ENCODE measurements at regions not wholly inside any gene's neighbourhood (a gene's known extent, or its start where the extent isn't known, plus 50 kb on each side); places are given as distances from the start of the nearest gene placed in this dataset.

DNA sequence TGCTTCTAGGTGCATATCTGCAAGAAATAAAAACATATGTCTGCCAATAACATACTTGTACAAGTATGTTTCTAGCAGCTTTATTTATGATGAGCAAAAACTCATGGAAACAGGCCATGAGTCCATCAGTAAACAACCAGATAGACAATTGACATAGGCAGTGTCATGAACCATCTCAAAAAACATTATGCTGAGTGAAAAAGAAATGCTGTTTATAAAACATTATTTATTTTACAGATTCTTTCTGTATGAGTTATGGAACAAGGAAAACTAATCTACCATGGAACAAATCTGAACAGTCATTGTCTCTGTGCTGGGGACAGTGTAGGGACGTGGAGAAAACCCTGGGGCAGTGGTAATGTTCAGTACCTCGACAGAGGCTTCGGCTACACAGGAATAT lies 283.9 kb downstream of the UQCRFS1 start:
- no peak for DNase-seq

DNA sequence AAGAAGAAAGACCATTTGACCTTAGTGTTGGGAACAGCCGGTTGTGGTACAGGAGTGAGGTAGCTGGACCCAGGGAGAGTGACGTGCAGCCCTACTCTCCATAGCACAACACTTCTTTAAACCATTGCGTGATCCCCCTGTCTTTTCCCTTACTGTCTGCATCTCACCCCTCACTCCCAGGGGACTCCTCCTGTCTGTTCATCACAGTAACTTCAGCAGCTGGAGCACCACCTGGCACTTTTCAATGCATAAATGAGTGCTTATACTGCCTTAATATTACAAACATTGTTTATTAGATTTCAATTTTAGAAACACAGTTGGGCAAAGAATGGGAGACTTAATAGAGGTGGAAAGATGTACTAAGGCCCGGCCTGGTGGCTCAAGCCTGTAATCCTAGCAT lies 285.5 kb downstream of the UQCRFS1 start:
- no peak for DNase-seq

DNA sequence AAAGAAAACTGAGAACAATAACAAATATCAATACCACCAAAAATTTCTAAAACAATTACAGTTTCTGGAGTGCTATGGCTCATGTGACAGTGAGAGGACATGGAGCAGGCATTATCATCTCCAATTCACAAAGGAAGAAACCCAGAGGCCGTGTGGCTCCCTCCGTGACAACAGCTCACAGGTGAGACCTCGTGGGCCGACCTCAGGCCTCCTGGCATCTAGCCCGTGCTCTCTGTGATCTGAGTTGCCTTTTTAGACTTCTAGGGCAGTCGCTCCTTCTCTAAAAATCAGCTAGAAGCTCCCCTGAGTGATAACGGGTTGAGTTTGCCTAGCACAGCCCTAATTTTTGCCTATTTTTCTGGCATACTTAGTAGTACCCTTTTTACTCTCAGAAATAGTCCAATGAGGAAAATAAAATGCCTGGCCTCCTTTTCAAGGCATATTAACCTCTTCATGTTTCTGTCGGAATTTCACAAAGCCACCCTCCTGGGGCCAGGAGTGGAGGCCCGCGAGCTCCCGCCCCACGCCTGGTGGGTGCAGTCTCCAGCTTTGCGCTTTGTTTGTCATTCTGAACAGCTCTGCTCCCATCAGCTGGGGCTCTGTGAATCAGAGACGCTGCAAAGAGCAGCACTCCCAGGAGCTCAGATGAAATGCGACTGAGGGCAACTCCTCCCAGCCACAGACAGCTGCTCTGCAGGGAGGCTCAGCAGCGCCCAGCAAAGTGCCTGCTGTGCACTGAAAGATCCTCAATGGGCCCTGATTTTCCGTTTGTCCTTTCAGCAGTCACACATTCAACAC lies 292.5 kb downstream of the UQCRFS1 start:
- DNase-seq, result no peak

DNA sequence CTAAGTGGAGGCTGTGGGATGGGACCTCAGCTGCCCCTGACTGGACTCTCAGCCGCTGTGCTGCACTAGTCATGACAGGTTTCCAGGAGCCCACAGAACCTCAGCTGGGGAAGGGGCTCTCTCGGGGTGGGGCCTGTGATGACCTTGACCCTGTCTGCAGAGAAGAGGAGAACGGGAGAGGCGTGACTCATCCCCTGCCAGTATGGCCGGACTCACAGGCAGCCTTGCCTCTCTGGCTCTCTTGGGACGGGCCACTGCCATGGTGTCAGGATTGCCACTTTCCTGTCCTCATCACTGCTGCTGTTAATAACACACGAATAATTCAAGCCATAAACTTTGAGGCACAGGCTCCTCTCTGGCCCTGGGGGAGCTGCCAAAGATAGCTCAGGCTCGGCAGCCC lies 295.3 kb downstream of the UQCRFS1 start:
- no peak for DNase-seq

DNA sequence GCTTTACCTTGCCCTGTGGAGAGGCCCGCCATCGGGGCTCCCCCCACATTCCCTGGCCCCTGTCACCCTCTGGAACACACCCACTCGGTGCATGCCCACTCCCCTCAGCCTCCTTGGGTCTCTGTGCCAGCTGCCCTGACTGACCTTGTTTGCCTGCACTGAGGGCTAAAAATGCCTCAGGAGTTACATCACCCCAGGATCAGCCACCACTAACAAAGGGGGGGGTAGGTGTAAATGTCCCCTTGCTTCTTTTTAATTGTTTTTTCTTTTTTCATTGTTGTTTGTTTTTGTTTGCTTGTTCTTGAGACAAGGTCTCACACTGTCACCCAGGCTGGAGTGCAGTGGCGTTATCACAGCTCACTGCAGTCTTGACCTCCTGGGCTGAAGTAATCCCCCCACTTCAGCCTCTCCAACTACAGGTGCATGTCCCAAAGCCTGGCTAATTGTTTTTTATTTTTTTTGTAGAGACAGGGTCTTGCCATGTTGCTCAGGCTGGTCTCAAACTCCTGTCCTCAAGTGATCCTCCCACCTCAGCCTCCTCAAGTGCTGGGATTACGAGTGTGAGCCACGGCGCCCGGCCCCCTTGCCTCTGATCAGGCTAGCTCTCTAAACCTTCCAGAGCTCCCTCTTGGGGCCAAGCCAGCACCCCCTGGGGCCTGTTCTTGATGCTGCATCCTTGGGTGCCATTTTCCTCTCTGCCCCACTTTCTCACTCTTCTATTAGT lies 297.1 kb downstream of the UQCRFS1 start:
- DNase-seq, result no peak

DNA sequence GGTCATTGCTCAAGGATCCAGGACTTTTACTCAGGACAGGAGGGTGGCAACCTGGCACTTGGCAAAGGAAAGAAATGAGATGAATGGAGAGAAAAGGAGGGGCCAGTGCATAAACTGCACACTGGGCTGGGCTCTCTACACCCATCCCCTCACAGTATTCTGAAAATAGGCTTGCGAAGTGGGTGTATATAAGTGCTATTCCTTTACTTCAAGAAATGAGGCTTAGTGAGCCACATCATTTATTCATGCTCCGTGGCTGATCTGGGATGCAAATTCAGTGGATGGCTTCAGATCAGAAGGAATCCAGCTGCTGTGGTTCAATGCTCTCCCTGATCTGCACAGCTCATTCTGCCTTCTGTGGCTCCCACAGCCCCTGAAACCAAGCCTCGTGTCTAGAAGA lies 297.7 kb downstream of the UQCRFS1 start:
- DNase-seq, result no peak

DNA sequence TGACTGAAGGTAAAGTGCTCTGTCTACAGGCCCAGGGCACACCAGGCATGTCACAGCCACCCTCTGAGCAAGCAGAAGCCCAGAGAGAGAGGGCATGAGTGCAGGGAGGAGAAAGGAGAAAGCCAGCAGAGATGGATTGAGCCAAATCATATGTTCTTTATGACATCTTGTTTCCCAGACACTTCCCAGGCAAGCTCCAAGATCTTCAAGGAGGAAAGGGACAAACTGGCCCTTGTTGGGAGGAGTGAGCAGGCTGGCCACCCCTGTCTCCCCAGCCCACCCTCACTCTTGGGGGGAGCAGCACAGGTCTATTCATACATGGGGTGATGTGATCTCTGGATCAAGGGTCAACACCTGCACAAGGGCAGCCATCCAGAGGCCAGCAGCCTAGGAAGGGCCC lies 298.8 kb downstream of the UQCRFS1 start:
- no peak for DNase-seq

DNA sequence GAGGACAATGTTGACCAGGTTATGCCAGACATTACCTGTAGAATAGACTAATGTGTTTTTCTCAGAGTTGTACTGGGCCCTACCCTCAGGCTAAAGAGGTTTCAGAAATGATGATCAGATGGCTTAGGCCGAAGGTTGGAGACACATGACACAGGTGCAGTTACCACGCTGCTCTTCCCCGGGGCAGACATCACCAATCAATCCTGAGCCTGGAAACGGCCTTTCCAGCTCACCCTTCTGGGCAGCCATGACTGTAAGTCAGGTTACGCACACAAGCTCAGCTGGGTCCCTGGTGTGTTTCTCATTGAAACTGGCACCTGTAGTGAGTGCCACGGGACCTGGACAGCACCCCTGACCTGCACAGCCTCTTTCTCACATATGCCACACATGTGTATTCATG lies 299.3 kb downstream of the UQCRFS1 start:
- no peak for DNase-seq

DNA sequence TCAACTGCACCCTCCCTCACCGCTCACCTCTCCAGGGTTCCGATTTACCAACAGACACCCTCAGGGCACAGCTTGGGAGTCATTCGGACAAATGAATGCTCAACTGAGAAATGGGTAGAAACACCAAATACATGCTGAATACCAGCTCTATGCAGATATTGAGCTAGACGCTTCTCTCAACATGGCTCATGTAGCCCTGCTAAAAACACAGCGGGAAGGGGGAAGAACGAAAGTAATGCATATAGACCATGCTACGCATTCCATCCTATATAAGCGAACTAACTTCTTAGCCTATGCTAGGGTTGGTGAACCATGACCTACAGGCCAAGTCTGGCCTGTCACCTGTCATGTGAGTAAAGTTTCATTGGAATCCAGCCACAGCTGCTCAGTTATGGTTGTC lies 304.0 kb downstream of the UQCRFS1 start:
- no peak for DNase-seq

DNA sequence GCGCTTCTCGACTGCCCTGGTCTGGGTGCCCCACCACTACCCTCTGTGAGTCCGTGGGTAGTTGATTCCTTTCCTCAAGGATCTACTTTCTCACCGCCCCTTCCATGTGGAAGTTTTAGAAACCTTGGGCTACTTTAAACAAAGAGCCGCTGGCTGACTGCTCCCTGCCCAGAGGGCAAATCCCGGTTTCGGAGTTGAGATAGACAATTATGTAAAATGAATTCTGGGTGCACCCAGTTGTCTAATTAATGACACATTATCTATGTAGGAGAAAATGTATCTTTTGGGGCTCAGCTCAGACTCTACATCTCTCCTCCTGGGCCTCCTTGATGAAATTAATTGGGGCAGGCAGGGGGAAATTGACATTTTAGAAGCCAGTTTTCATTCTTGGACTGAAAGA lies 305.4 kb downstream of the UQCRFS1 start:
- DNase-seq, result no peak

DNA sequence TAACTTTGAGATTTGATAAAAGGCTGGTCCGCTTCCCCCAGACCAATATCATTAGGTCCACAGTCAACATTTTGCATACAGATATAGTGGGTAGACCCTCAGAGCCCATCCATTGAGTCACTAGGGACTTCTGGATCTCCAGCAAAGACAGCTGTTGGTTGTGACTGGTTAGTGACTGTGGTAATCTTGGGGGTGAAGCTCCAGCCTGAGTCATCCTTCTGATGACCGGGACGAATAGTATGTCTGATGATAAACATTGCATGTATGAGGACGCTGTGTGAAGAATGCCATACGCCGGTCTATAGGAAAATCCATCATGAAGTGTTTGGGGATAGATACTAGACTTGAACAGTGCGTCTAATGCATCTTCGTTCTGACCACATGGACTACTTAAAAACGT lies 307.0 kb downstream of the UQCRFS1 start:
- DNase-seq, result no peak

DNA sequence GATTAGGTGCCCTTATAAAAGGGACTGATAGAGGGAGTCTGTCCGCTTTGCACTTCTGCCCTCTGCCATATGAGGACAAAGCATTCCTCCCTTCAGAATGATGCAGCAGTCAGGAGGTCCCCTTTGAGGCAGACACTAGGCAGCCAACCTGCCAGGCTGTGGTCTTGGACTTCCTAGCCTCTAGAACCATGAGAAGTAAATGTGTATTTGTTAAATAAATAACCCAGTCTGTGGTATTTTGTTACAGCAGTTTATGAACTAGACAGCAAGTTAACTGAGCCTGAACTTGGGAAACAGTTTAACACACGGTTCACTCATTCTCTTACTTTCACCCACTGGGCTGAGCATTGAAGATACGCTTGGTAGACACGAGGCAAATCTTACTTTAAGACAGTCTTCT lies 313.2 kb downstream of the UQCRFS1 start:
- no peak for DNase-seq

DNA sequence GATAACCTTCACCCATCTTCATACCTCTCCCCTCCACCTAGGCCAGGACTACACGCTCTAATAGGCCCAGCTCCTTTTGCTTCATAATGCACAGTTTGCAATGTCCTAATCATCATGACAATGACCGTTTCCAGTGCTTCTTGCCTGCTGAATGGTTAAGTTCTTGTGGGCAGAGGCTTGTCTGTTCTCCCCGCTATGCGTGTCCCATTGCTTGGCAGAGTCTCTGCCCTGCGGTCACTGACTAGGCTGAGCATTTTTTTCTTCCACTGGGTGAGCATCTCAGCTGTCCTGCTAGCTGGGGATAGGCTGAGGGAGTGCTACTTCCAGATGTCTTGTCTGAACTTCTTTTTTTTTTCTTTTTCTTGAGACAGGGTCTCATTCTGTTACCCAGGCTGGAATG lies 314.7 kb downstream of the UQCRFS1 start:
- DNase-seq, result no peak

DNA sequence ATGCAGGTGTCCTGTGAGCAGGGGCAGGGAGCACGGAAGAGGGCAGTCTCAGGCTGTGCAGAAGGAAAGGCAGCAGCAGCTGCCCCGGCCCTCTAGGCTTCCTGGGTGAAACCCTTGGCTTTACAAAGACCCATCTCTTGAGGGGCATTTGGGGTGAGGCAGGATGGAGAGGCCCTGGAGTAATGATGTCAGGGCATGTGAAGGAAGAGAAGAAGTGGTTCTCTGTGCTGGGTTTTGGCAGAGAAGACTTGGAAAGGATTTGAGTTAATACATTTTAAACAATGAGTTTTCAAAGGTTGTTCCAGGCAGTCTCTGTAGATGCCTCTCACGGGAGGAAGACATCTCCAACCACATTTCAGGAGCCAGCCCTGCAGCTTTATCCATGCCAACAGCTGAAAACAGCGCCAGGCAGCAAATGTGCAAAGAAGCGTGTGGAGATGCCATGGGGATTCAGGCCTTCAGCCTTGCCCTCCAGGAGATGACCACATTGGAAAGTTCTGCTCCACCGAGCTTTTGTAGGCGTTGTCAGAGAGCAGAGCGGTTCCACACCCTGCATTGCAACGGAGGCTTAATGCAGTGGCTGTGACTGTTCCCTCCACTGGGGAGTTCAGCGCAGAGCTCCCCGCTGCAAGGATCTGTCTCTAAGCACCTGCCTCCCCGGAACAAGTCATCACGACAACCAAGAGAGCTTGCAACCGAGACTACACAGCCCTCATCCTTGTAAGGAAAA lies 322.8 kb downstream of the UQCRFS1 start:
- no peak for DNase-seq

DNA sequence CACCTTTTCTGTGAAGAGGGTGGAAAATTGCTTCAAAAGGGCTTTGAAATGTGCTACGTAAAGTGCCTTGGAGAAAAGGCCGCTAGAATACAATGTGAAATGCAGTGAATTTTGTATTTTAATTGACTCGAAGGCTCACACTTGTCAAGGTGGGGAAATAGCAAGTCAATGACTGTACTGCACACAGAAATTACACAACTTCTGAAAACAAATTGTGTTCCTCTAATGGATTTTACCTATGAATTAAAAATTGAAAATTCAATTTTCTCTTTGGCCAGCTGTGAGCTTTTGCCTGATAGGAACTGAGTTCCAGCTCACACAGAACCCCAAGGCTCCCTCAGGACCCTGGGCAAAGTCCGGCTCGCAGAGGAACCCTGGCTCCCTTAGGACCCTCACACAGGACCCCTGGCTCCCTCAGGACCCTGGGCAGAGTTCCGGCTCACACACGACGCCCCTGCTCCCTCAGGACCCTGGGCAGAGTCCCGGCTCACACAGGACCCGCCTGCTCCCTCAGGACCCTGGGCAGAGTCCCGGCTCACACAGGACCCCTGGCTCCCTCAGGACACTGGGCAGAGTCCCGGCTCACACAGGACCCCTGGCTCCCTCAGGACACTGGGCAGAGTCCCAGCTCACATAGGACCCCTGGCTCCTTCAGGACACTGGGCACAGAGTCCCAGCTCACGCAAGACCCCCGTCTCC lies 324.9 kb downstream of the UQCRFS1 start:
- DNase-seq, result no peak

DNA sequence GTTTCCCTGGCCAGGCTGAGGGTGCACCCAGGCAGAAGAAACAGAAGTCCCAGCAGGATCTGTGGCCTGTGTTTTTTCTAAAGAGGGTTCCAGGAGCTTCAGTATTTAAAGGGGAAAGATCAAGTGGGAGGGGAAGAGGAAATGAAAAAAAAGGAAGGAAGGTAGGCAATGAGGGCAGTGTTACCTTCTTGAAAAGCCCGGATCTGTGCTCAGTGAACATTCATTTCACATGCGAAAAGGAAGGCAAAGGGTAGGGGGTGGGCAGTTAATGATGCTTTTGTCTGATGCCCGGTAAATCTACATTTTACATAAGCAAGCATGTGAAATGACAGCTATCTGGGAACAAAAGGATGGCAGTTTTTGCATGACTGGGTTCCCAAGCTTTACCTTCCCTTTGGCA lies 326.2 kb downstream of the UQCRFS1 start:
- DNase-seq, result no peak

DNA sequence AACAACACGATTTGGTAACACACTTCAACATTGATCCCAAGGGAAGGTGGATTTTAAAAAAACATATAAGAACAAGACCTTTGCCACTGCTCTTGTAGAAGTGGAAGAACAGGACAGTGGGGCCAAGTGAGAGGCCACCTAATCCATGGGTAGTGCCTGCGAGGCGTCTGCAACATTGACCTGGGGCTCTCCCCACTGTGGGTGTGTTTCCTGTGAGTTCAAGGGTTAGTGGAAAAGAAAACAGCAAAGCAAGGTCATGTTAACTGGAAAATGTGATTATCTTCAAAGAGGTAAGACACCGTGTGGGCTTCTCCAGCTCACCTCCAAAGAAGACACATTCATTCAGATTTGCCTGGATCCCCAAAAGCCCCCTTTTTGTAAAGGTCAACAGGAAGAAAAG lies 327.0 kb downstream of the UQCRFS1 start:
- DNase-seq, result no peak

DNA sequence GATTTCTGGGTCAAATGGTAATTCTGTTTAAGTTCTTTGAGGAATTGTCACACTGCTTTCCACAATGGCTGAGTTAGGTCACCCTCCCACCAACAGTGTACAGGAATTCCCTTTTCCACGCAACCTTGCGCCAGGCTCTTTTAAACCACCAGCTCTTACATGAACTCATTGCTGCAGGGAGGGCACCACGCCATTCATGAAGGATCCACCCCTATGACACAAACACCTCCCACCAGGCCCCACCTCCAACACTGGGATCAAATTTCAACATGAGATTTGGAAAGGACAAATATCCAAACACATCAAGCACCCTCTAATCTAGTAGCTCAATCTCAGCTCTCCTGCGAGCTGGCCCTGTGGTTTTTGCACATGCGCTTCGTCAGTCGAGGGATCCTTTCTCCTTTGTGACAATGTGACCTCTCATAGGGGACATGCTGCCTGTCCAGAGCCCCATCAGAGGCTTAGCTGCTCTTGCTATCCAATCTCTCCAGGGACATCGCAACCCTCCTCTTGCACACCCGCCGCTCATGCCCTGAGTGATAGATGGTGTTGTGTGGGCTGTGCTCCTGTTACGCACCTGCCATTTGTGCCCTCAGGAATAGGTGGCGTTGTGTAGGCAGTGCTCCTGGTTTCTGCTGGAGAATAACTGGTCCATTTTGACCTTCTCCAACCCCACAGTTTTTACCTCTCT lies 328.0 kb downstream of the UQCRFS1 start:
- no peak for DNase-seq

DNA sequence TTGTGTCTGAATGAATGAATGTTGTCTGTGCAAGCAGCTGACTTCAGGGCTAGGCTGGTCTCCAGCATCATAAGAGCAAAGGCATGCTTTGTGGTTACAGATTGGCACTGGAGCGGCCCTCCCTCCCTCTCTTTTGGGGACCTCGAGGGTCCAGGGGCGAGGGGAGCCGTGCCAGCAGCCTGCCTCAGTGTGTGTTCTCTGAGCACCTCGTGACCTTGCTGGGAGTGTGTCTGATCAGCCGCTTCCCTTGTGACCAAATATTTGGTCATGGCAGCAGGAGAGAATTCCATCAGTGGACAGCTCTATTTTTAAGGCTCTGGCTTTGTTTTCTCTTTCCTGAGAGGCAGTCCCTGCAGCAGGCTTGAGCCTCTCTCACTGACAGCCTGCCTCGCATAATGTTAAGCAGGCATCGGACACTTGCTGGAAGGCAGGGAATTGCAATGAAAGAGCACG lies 329.7 kb downstream of the UQCRFS1 start:
- DNase-seq, result peak; percentile 6 to 14

DNA sequence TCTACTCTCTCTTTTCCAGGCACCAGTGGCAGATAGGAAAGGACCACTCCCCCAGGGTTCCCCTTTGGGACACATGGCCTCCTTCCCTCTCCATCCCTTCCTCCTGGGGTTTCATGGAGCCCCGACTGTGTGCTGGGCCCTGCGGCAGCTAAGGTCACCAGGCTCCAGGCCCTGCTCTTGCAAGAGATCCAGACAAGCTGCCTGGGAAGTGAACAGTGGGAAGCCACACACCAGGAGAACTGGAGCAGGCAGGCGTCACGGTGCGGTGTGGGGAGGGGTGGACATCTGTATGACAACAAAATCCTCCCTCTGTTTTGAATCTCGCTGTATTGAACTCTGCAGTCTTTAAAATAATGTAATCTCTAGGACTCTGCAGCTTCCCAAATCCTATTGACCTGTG lies 330.1 kb downstream of the UQCRFS1 start:
- DNase-seq, result no peak

DNA sequence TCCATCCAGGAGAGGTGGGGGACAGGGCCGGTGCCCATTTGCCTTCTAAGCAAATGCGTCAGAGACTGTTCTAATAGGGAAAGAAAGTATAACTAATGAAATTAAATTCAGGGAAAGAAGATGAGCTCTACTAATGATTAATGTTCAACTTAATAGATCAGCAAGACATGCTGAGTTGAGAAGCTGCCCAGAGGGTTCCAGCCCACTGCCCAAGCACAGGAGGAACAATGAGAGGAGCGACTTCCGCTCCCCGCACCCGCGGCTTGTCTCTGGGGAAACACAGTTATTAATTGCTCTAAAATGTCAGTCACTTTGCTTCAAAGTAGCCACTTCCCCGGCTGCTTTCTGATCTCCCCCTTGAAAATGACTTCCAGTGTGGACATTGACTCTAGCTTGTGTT lies 331.3 kb downstream of the UQCRFS1 start:
- peak in 1 of 2 donors; percentile 3 for DNase-seq

DNA sequence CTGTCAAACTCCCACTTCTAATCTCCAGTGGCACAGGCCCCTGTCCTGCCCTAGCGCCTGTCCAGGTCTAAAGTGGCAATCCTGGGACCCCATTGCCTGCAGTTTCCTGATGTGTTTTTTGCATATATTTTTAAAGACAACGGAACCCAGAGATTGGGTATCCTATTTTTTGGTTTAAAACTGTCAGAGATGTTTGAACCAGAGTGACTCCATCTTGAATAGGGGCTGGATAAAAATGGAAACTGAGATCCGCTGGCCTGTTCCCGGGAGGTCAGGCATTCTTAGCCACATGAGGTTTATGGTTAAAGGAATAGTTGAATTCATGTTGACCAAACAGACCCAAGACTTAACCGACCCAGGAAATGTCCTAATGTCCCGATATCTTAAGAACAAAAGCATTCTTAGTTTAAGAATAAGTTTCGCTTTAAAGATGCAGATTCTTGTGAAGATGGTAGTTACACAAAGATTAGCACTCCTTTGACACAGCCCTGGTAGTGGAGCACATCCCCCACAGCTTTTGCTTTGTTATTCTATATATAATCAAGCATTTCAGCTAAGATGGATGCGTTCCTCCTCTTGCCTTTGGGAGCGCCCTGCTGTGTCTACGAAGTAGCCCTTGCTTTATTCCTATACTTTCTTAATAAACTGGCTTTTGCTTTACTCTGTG lies 332.1 kb downstream of the UQCRFS1 start:
- no peak for DNase-seq

Measured in hippocampal formation (tissue), 2 donors.